T-helper 9 cell (primary cell): ENCODE measurements at regions not wholly inside any gene's neighbourhood (a gene's known extent, or its start where the extent isn't known, plus 50 kb on each side); places are given as distances from the start of the nearest gene placed in this dataset.
"Not testable (repeated sequence)": the region's sequence is repeated elsewhere in the genome, so short reads cannot be mapped to it uniquely, and the experiment has no call there.

Experiments
- DNase-seq: peaks from one replicate; pipeline ENCODE4 v3.0.0-alpha.2; 2020

- DNase-seq, result no peak
Observed at GRCh38 chr10:4282496-4282895, 497.5 kb upstream of the KLF6 start.

GRCh38 chr10:4281190-4281825 lies 496.3 kb upstream of the KLF6 start:
- no peak for DNase-seq

DNA sequence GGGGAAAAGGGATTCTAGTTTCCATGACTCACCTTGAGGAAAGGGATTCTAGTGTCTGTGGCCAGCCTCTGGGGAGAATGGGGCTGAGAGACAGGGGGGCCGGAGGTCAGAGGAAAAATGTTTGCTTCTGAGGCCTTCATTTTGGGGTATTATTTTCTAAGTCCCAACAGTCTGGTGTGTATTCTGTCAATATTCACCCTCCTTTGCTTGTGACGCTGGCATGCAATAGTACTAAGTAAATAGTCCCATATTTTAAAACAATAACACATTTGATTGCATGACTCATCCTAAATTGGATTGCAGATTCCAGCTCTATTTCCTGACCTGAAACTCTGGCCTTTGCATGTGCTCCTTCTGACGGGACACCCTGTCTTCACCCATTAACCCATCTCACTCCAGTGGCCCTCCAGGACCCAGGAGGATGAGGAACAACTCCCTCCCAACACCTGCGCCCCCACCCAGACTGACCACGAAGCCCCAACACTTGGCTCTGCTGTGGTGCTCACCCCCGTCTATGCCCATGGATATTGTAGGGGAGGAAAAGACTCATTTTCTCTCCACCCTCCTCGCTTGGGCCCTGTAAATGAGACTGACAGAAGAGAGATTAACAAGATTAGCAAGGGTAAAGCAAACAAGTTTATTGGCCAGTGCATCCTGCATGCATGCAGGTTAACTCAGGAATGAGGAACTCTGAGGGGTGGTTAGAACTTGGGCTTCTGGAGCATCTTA lies 495.6 kb upstream of the KLF6 start:
- no peak for DNase-seq

- DNase-seq, result no peak
Observed at GRCh38 chr10:4279655-4280054, 494.6 kb upstream of the KLF6 start.

DNA sequence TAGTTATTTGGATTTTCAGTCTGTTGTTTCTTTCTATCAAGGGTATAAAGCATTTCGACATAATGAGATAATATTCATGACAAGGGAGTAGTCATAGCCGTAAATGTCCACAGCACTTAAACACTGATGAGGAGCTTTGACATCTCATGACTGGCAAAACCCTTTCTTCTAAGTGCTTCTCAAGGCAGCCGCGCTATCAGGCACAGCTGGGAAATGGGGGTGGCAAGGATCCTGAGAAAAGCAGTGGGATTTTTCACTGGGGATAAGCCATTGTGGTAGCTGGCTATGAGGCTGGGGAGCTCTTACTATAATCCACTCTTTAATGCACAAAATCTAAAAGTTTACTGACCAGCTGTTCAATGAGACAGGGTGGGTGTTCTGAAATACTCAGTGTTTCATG lies 493.2 kb upstream of the KLF6 start:
- DNase-seq, result no peak

DNA sequence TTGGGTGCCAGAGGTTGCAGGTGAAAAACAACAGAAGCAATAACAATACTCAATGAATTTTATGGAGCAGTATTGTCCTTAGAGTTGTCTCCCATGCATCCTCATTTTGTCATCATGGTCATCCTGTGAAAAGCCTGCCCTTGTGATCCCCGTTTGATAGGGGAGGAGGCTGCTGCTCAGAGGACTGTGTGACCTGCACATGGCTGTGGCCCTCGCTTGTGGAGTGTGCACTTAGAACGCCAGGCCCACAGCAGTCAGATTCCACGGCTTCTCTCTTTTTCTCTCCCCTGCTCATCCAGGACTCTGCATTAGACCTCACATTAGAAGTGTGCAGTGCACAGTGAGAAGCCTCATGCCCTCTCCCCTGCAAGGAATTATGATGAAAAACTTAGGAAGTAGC lies 491.1 kb upstream of the KLF6 start:
- DNase-seq, result no peak

GRCh38 chr10:4274671-4275070 lies 489.7 kb upstream of the KLF6 start:
- not testable (repeated sequence) for DNase-seq

DNA sequence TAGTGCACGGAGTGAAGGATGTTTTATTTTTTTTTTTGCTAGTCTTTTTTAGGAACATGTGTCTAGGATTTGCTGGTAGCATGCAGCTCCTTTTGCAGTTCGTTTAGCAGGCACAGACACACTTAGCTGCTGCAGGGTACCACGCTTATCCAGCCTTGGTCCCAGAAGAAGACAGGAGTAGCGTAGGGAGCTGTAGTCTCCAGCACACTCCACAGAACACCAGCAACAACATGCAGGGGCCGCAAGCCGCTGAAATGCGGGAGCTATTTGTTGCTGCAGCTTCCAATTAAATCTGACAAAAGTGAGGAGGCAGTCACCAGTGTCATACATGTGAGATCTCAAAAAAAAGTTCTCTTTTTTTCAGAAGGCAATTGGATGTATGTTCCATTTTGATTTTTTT lies 486.2 kb upstream of the KLF6 start:
- no peak for DNase-seq

DNA sequence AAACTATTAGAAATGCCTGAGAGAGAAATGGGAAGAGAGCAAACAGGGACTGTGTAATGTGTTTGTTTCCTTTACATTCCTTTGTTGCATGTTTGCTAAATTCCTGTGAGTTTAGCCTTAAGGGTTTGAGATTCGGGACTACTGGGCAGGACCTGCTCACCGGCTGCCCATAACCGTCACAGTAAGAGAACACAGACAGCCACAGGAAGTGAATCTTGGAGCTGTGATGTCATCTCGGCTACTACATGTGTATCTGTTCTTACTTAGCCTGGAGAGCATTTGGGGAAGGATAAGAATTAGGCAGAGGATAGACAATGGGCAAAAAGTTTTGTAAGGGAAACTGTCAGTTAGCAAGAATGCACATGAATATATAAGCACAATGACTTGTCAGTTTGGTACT lies 485.1 kb upstream of the KLF6 start:
- no peak for DNase-seq

DNA sequence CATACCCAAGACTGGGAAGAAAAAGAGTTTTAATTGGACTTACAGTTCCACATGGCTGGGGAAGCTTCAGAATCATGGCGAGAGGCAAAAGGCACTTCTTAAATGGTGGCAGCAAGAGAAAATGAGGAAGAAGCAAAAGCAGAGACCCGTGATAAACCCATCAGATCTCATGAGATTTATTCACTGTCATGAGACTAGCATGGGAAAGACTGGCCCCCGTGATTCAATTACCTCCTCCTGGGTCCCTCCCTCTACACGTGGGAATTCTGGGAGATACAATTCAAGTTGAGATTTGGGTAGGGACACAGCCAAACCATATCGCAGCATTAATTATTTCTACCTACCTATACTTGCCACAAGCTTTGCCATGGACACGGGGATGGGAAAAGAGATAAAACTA lies 483.5 kb upstream of the KLF6 start:
- DNase-seq, result not testable (repeated sequence)

- DNase-seq, result no peak
Observed at GRCh38 chr10:4267086-4267773, 482.2 kb upstream of the KLF6 start.

GRCh38 chr10:4266416-4267085 lies 481.5 kb upstream of the KLF6 start:
- DNase-seq, result no peak

DNA sequence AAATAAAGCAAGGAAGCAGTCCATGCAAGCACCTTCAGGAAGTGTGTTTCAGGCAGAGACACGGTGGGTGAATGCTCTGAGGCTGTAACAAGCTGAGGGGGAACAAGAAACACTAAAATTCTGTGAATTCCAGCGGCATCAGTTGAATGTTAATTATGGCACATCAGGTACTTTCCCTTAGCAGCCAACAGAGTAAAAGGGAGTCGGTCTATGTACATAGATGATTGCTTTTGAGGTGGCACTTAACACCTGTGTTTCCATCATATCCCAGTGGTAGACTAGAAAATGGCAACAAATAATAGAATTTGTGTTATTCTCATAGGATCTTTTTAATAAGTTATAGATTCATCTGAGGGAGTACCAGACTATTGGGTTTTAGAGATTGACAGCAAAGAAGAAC lies 481.0 kb upstream of the KLF6 start:
- DNase-seq, result no peak

- no peak for DNase-seq
Observed at GRCh38 chr10:4264209-4264865, 479.3 kb upstream of the KLF6 start.

DNA sequence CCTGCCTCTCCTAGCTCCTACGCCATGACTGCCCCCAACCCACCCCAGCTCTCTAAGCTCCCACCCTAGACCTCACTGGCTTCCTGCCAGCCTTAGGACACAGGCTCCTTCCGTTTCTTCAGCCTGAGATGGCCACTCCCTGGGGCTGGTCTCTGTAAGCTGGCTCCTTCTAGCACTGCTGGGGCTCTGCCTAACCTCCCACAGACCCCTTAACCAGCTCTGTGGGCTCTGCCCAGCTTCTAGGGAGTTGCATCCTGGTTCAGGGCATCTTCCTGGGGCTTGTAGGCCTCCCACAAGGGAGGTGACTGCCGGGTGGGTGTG lies 478.6 kb upstream of the KLF6 start:
- DNase-seq, result no peak

DNA sequence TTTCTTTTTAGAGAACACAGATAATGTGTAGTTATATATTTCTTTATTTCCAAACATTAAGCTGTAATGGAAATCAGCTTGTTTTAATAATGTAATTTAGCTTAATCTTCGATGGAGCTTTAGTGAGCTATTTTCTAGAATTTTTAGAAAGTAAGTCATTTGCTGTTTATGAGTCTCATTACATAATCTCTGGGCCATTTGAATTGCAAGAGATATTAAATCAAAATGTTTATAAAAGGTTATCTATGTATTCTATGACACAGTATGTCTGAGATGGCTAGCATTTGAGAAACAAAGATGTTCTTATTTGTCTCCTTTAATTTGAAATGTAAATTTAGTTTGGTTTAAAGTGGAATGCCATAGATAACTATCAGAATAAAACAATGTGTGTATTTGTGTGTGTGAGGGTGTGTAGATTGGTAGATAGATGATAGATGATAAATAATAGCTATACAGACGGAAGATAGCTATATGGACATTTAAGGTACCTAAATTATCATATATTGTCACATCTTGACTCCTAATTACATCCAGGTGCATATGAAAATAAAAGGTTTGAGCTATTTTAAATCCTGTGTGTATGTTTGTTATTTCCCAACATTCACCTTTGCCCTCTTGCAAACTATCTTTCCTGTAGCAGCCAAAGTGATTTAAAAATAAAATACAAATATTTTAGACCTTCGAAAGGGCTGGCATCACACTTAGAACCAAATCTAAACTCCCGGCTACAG lies 478.0 kb upstream of the KLF6 start:
- no peak for DNase-seq

GRCh38 chr10:4262449-4262848 lies 477.4 kb upstream of the KLF6 start:
- DNase-seq, result no peak

DNA sequence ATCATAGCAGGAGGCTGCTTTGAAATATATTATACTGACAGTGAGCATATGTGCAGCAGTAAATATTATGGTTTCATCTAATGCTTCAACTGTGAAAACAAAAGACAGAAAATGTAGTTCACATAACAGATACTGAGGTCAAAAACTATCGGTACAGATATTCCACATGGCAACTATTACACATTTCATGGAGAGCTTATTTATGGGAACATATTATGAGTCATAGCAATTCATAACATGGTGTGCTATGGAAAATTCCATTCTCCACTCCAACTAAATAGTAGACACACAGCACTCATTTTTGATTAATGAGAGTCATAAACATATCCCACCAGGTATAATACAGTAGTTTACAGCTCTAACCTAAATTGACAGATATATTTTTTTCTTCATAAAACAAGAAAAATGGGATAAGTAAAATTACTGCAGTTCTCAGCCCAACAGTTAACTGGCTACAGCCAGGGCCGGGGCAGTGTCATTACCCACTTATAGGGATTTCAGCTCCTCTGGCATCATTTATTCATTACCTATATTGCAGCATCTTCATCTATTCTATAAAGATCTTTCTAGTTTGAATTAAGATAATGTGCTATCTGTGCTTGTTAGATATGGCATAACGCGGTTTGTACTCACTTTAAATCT lies 475.6 kb upstream of the KLF6 start:
- no peak for DNase-seq

DNA sequence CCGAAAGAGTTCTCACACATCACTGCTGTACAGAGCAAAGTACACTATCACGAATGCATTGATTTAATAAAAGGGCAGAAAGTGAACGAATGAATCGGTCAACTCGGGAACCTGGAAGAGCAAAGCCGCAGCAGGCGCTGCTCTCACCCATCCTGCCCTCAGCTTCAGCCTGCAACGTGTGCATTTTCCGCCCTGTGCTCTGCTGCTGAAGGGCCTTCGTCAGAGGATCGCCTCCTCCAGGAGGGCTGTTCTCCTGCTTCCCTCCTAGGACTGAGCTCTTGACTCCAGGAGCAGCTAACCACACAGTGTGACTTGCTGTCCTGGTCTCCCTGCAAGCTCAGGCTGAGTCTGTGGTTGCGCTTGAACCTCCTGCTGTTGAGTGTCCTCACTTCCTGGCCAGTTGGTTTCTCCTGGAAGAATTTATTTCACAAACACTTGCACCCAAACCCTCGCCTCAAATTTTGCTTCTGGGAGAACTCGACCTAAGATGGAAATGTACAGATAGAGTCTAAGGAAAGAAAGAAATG lies 473.0 kb upstream of the KLF6 start:
- DNase-seq, result no peak

DNA sequence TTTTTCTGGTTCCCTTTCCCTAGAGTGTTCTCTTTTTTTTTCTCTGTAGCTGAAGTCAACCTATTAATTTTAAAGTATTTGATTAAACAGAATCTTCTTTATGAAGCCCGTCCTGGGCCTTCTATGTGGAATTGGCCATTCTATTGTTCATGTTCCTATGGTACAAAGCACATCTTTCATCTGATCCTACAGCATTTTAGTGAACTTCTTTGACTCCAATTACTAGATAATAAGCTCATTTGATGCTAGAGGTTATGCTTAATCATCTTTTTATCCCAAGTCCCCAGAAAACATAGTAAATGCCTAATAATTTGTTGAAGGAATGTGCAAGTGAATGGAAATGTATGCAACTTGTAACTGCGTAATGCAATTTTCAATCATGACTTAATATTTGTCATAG lies 472.0 kb upstream of the KLF6 start:
- no peak for DNase-seq

DNA sequence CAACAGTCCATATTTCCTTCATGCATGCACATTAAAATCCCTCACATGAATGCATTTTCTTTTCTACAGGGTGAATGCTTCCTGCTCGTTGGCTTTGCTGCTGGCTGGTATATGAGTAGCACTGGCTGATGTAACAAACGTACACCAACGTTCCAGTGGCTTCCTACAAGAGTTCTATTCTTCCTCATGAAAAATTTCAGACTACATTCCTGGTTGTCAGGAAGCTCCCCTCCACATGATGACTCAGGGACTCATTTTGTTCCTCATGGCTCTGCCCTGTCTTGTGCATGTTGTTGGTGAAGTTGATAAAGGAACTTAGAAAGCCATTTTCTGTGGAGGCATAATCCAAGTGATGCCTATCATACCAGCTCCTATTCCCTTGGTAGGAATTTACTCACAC lies 470.7 kb upstream of the KLF6 start:
- DNase-seq, result no peak
